HEK293 (cell line): ENCODE measurements at regions not wholly inside any gene's neighbourhood (a gene's known extent, or its start where the extent isn't known, plus 50 kb on each side); places are given as distances from the start of the nearest gene placed in this dataset.

Source experiments
- CTCF ChIP-seq: fragments of 450-650 bp; formaldehyde crosslinking; IDR thresholded peaks from 2 replicates; pipeline ENCODE4 v1.5.1; 2016; ENCODE audit warnings: missing biosample characterization, missing genetic modification characterization
- KLF9 ChIP-seq: fragments of 450-650 bp; formaldehyde crosslinking; IDR thresholded peaks from 2 replicates; pipeline ENCODE4 v1.5.1; 2016; ENCODE audit warnings: missing biosample characterization, missing genetic modification characterization, low read depth
- OVOL3 ChIP-seq: fragments of 450-650 bp; formaldehyde crosslinking; IDR thresholded peaks from 2 replicates; pipeline ENCODE4 v1.5.1; 2016; ENCODE audit warnings: missing biosample characterization, missing genetic modification characterization
- ZBTB8A ChIP-seq: fragments of 450-650 bp; formaldehyde crosslinking; IDR thresholded peaks from 2 replicates; pipeline ENCODE4 v1.5.1; 2016; ENCODE audit warnings: missing biosample characterization, missing genetic modification characterization
- ZNF121 ChIP-seq: fragments of 450-650 bp; formaldehyde crosslinking; IDR thresholded peaks from 2 replicates; pipeline ENCODE4 v1.5.1; 2016; ENCODE audit warnings: missing biosample characterization, missing genetic modification characterization
- ZNF146 ChIP-seq: fragments of 450-650 bp; formaldehyde crosslinking; IDR thresholded peaks from 2 replicates; pipeline ENCODE4 v1.5.1; 2016; ENCODE audit warnings: missing biosample characterization, missing genetic modification characterization
- ZNF175 ChIP-seq: fragments of 450-650 bp; formaldehyde crosslinking; IDR thresholded peaks from 2 replicates; pipeline ENCODE4 v1.5.1; 2016; ENCODE audit warnings: missing biosample characterization, missing genetic modification characterization
- ZNF2 ChIP-seq: fragments of 450-650 bp; formaldehyde crosslinking; IDR thresholded peaks from 2 replicates; pipeline ENCODE4 v1.5.1; 2016; ENCODE audit warnings: missing biosample characterization, missing genetic modification characterization
- ZNF274 ChIP-seq, 2 experiments: fragments of 200-500 bp in 1 of 2; fragments of 450-650 bp in 1 of 2; sonication (Bioruptor generic) in 1 of 2; formaldehyde crosslinking in 1 of 2; IDR thresholded peaks; 2 replicates each; pipeline versions ENCODE4 v1.5.1 to v1.6.1; 2014 to 2016; ENCODE audit warnings: borderline replicate concordance in 1 of 2, inconsistent platforms in 1 of 2, low read length in 1 of 2, missing biosample characterization in 1 of 2, missing genetic modification characterization in 1 of 2
- ZNF341 ChIP-seq: fragments of 450-650 bp; formaldehyde crosslinking; IDR thresholded peaks from 2 replicates; pipeline ENCODE4; 2016; ENCODE audit warnings: low read depth, missing biosample characterization, missing genetic modification characterization
- ZNF639 ChIP-seq: fragments of 450-650 bp; formaldehyde crosslinking; IDR thresholded peaks from 2 replicates; pipeline ENCODE4 v1.5.1; 2016; ENCODE audit warnings: missing biosample characterization, missing genetic modification characterization
- ZNF76 ChIP-seq: fragments of 450-650 bp; formaldehyde crosslinking; IDR thresholded peaks from 2 replicates; pipeline ENCODE4; 2016; ENCODE audit warnings: low read depth, missing biosample characterization, missing genetic modification characterization, borderline replicate concordance
- ZSCAN16 ChIP-seq: fragments of 450-650 bp; formaldehyde crosslinking; IDR thresholded peaks from 2 replicates; pipeline ENCODE4 v1.5.1; 2016; ENCODE audit warnings: missing biosample characterization, missing genetic modification characterization
- TF ChIP-seq, protein P1 (sequence below): fragments of 450-650 bp; formaldehyde crosslinking; conservative IDR thresholded peaks from 2 replicates; pipeline ENCODE4 v1.5.1; 2016; ENCODE audit warnings: low read depth, missing biosample characterization, missing genetic modification characterization

GRCh38 chr4:180106122-180106521 is 2137.1 kb upstream of the TENM3 start:
- TF ChIP-seq KLF9: no peak
- TF ChIP-seq CTCF (tag by site-specific recombination): no peak
- TF ChIP-seq ZNF146 (tag by site-specific recombination): no peak
- no peak for TF ChIP-seq ZNF121 (tag by site-specific recombination)
- TF ChIP-seq, protein P1, sequence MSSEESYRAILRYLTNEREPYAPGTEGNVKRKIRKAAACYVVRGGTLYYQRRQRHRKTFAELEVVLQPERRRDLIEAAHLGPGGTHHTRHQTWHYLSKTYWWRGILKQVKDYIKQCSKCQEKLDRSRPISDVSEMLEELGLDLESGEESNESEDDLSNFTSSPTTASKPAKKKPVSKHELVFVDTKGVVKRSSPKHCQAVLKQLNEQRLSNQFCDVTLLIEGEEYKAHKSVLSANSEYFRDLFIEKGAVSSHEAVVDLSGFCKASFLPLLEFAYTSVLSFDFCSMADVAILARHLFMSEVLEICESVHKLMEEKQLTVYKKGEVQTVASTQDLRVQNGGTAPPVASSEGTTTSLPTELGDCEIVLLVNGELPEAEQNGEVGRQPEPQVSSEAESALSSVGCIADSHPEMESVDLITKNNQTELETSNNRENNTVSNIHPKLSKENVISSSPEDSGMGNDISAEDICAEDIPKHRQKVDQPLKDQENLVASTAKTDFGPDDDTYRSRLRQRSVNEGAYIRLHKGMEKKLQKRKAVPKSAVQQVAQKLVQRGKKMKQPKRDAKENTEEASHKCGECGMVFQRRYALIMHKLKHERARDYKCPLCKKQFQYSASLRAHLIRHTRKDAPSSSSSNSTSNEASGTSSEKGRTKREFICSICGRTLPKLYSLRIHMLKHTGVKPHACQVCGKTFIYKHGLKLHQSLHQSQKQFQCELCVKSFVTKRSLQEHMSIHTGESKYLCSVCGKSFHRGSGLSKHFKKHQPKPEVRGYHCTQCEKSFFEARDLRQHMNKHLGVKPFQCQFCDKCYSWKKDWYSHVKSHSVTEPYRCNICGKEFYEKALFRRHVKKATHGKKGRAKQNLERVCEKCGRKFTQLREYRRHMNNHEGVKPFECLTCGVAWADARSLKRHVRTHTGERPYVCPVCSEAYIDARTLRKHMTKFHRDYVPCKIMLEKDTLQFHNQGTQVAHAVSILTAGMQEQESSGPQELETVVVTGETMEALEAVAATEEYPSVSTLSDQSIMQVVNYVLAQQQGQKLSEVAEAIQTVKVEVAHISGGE: no peak
- TF ChIP-seq OVOL3 (tag by site-specific recombination): no peak
- no peak for TF ChIP-seq ZSCAN16 (tag by site-specific recombination)
- no peak for TF ChIP-seq ZNF341 (tag by site-specific recombination)
- TF ChIP-seq ZNF274 (IDR thresholded peaks at IDR 0.05; ENCODE audit: low read length): no peak
- no peak for TF ChIP-seq ZNF274 (tag by site-specific recombination; IDR thresholded peaks at IDR 0.05; ENCODE audit: borderline replicate concordance)
- no peak for TF ChIP-seq ZNF175 (tag by site-specific recombination)
- TF ChIP-seq ZNF76: no peak
- no peak for TF ChIP-seq ZNF2 (tag by site-specific recombination)
- TF ChIP-seq ZNF639: no peak
- TF ChIP-seq ZBTB8A: no peak
